CD4-positive, alpha-beta memory T cell (primary cell): ENCODE measurements at regions not wholly inside any gene's neighbourhood (a gene's known extent, or its start where the extent isn't known, plus 50 kb on each side); places are given as distances from the start of the nearest gene placed in this dataset.

Experiments
- CTCF ChIA-PET: fragments of 350-600 bp; sonication (Branson Sonifier 250); formaldehyde crosslinking; loops from one replicate; lab custom pipeline; 2021; ENCODE audit warnings: inconsistent platforms; ENCODE audit not compliant: partially characterized antibody; lab: Charles Lee
- POLR2A ChIA-PET: fragments of 350-600 bp; sonication (Branson Sonifier 250); formaldehyde crosslinking; loops from one replicate; lab custom pipeline; 2021; ENCODE audit not compliant: partially characterized antibody; lab: Charles Lee
- DNase-seq, 5 donors: peaks; one replicate each; pipeline versions ENCODE4 v3.0.0 to v3.0.0-alpha.2; 2020 to 2022; ENCODE audit warnings: mixed read lengths in 1 of 5
- H3K27ac ChIP-seq: one replicate; pipeline ENCODE4 v1.7.0; 2013; ENCODE audit warnings: low read depth, low read length
- H3K27me3 ChIP-seq: 2 replicates; pipeline ENCODE4 v1.7.0; 2013; ENCODE audit warnings: mild to moderate bottlenecking, low read length, moderate library complexity; ENCODE audit not compliant: insufficient read depth
- H3K36me3 ChIP-seq: 2 replicates; pipeline ENCODE4 v1.7.0; 2013; ENCODE audit warnings: mild to moderate bottlenecking, low read length, moderate library complexity; ENCODE audit not compliant: insufficient read depth
- H3K4me1 ChIP-seq: 2 replicates; pipeline ENCODE4 v1.7.0; 2013; ENCODE audit warnings: mild to moderate bottlenecking, low read length, moderate library complexity; ENCODE audit not compliant: insufficient read depth
- H3K4me3 ChIP-seq, 2 donors: one replicate each; pipeline ENCODE4 v1.7.0; 2013; ENCODE audit warnings: low read length in 2 of 2, mild to moderate bottlenecking in 1 of 2
- H3K9me3 ChIP-seq, 2 donors: one replicate each; pipeline ENCODE4 v1.7.0; 2013; ENCODE audit warnings: low read length in 2 of 2, control low read depth in 1 of 2; ENCODE audit not compliant: control insufficient read depth in 1 of 2
- H3K27ac Mint-ChIP-seq, 7 donors: one replicate each; pipeline ENCODE4 v1.8.0; 2020 to 2021; ENCODE audit warnings: mixed read lengths in 7 of 7, mild to moderate bottlenecking in 6 of 7, inconsistent platforms in 3 of 7, moderate library complexity in 3 of 7
- H3K27me3 Mint-ChIP-seq, 2 donors: one replicate each; pipeline ENCODE4 v1.8.0; 2020 to 2021; ENCODE audit warnings: mixed read lengths in 2 of 2
- H3K36me3 Mint-ChIP-seq, 2 donors: one replicate each; pipeline ENCODE4 v1.8.0; 2020 to 2021; ENCODE audit warnings: mixed read lengths in 2 of 2, inconsistent platforms in 1 of 2, mild to moderate bottlenecking in 1 of 2
- H3K4me1 Mint-ChIP-seq, 4 donors: one replicate each; pipeline ENCODE4 v1.8.0; 2020 to 2021; ENCODE audit warnings: mixed read lengths in 4 of 4, mild to moderate bottlenecking in 1 of 4
- H3K4me3 Mint-ChIP-seq, 8 donors: one replicate each; pipeline ENCODE4 v1.8.0; 2020 to 2021; ENCODE audit warnings: mixed read lengths in 8 of 8, mild to moderate bottlenecking in 7 of 8, moderate library complexity in 6 of 8, inconsistent platforms in 3 of 8
- H3K9me3 Mint-ChIP-seq, 8 donors: one replicate each; pipeline ENCODE4 v1.8.0; 2020 to 2021; ENCODE audit warnings: mixed read lengths in 8 of 8, mild to moderate bottlenecking in 5 of 8, inconsistent platforms in 3 of 8, moderate library complexity in 1 of 8
- intact Hi-C: fragments of 100-400 bp; cut with micrococcal nuclease; formaldehyde crosslinking; loops from one replicate; pipeline ENCODE4 v1.15.1; 2023

GRCh38 chr11:86726118-86726753, 53.8 kb upstream of the ME3 start:
- Mint-ChIP-seq H3K9me3 (peaks cover 3 to 29% (median 15%) of the 10 kb centered on the region in 8 donors), H3K36me3 (peaks cover 0 to 3% of the 10 kb centered on the region in 2 donors), H3K4me1 (no peaks in the 10 kb centered on the region), H3K27me3 (peaks cover 2 to 10% of the 10 kb centered on the region in 2 donors), H3K27ac (no peak overlapping the region), H3K4me3 (no peak overlapping the region)
- Histone ChIP-seq H3K4me3 (no peak overlapping the region), H3K27me3 (no peaks in the 10 kb centered on the region), H3K9me3 (no peaks in the 10 kb centered on the region), H3K4me1 (no peaks in the 10 kb centered on the region), H3K27ac (no peak overlapping the region), H3K36me3 (no peaks in the 10 kb centered on the region)
- no peak for DNase-seq
- intact Hi-C loops, result no loop called here
- ChIA-PET CTCF (no interaction called here), POLR2A (no interaction called here)

GRCh38 chr11:86724137-86724536, 51.7 kb upstream of the ME3 start:
- peaks cover 0 to 4% of the 10 kb centered on the region in 2 donors for H3K36me3 Mint-ChIP-seq
- intact Hi-C loops, result no loop called here
- no peaks in the 10 kb centered on the region for H3K4me1 Mint-ChIP-seq
- Histone ChIP-seq H3K27ac (no peak overlapping the region), H3K27me3 (no peaks in the 10 kb centered on the region), H3K4me1 (no peaks in the 10 kb centered on the region), H3K36me3 (no peaks in the 10 kb centered on the region), H3K9me3 (no peaks in the 10 kb centered on the region), H3K4me3 (no peak overlapping the region)
- H3K4me3 Mint-ChIP-seq, result no peak overlapping the region
- peaks cover under 1 to 8% of the 10 kb centered on the region in 2 donors for H3K27me3 Mint-ChIP-seq
- H3K9me3 Mint-ChIP-seq, result peaks cover 5 to 19% (median 13%) of the 10 kb centered on the region in 8 donors
- POLR2A ChIA-PET, result no interaction called here
- no peak overlapping the region for H3K27ac Mint-ChIP-seq
- CTCF ChIA-PET, result no interaction called here
- DNase-seq, result no peak

- Mint-ChIP-seq H3K4me1 (no peaks in the 10 kb centered on the region), H3K36me3 (peaks cover 0 to 4% of the 10 kb centered on the region in 2 donors), H3K27ac (no peak overlapping the region), H3K9me3 (peaks cover 5 to 19% (median 13%) of the 10 kb centered on the region in 8 donors), H3K27me3 (peaks cover 3 to 11% of the 10 kb centered on the region in 2 donors), H3K4me3 (no peak overlapping the region)
- Histone ChIP-seq H3K9me3 (no peaks in the 10 kb centered on the region), H3K4me3 (no peak overlapping the region), H3K4me1 (no peaks in the 10 kb centered on the region), H3K36me3 (no peaks in the 10 kb centered on the region), H3K27me3 (no peaks in the 10 kb centered on the region), H3K27ac (no peak overlapping the region)
- no peak for DNase-seq
- CTCF ChIA-PET, result no interaction called here
- intact Hi-C loops, result no loop called here
- POLR2A ChIA-PET, result no interaction called here
Observed at GRCh38 chr11:86723281-86723680, 50.9 kb upstream of the ME3 start.

- DNase-seq, result no peak
- no peak overlapping the region for H3K27ac ChIP-seq
- no peaks in the 10 kb centered on the region for H3K4me1 ChIP-seq
- Mint-ChIP-seq H3K27me3 (peaks cover 3 to 11% of the 10 kb centered on the region in 2 donors), H3K27ac (no peak overlapping the region), H3K4me3 (no peak overlapping the region), H3K4me1 (no peaks in the 10 kb centered on the region), H3K36me3 (peaks cover 0 to 4% of the 10 kb centered on the region in 2 donors), H3K9me3 (peaks cover 5 to 19% (median 13%) of the 10 kb centered on the region in 8 donors)
- intact Hi-C loops, result no loop called here
- POLR2A ChIA-PET, result no interaction called here
- H3K27me3 ChIP-seq, result no peaks in the 10 kb centered on the region
- H3K36me3 ChIP-seq, result no peaks in the 10 kb centered on the region
- CTCF ChIA-PET, result no interaction called here
- H3K4me3 ChIP-seq, result no peak overlapping the region
- H3K9me3 ChIP-seq, result no peaks in the 10 kb centered on the region
Observed at GRCh38 chr11:86722748-86723147, 50.3 kb upstream of the ME3 start.
